Brain microvascular endothelial cell (primary cell): ENCODE measurements at regions not wholly inside any gene's neighbourhood (a gene's known extent, or its start where the extent isn't known, plus 50 kb on each side); places are given as distances from the start of the nearest gene placed in this dataset.

Experiments
- DNase-seq: peaks from one replicate; pipeline ENCODE4 v3.0.0-alpha.2; 2020
- H3K27ac ChIP-seq: fragments of 250-450 bp; sonication (Bioruptor Pico); 2 replicates; pipeline ENCODE4 v1.5.1; 2020; ENCODE audit warnings: mild to moderate bottlenecking, moderate library complexity
- H3K27me3 ChIP-seq: fragments of 250-450 bp; sonication (Bioruptor Pico); replicated peaks from 2 replicates; pipeline ENCODE4 v1.5.1; 2020; ENCODE audit warnings: mild to moderate bottlenecking
- H3K36me3 ChIP-seq: fragments of 250-450 bp; sonication (Bioruptor Pico); replicated peaks from 2 replicates; pipeline ENCODE4 v1.5.1; 2020; ENCODE audit warnings: mild to moderate bottlenecking
- H3K4me3 ChIP-seq: 2 replicates; pipeline ENCODE4 v1.5.1; 2011; ENCODE audit warnings: low read depth, mild to moderate bottlenecking, control low read depth, low read length, moderate library complexity
- CTCF ChIP-seq: IDR thresholded peaks from 2 replicates; pipeline ENCODE4 v1.5.1; 2011; ENCODE audit warnings: low read depth, mild to moderate bottlenecking, moderate library complexity, low read length, control low read depth, inconsistent platforms; ENCODE audit errors: missing control alignments
- in situ Hi-C: cut with HindIII; loops from 2 replicates; pipeline ENCODE4 v1.10.0; 2017; ENCODE audit warnings: low sequenced_read_pairs, low pct_ligation_motif_present

- no peaks in the 10 kb centered on the region for H3K36me3 ChIP-seq
- no peak for DNase-seq
- TF ChIP-seq CTCF = no peak
- in situ Hi-C loops = no loop called here
- H3K4me3 ChIP-seq = no peak overlapping the region
- H3K27me3 ChIP-seq = no peaks in the 10 kb centered on the region
- H3K27ac ChIP-seq = no peak overlapping the region
These were observed 155.4 kb upstream of the CLINT1 start for GRCh38 chr5:158014372-158014771.

GRCh38 chr5:158013939-158014338 lies 155.0 kb upstream of the CLINT1 start:
- no peak overlapping the region for H3K27ac ChIP-seq
- peak; percentile 78 for TF ChIP-seq CTCF
- H3K4me3 ChIP-seq = no peak overlapping the region
- no peaks in the 10 kb centered on the region for H3K36me3 ChIP-seq
- peak; percentile 70 for DNase-seq
- in situ Hi-C loops = no loop called here
- no peaks in the 10 kb centered on the region for H3K27me3 ChIP-seq

GRCh38 chr5:158013303-158013702 lies 154.4 kb upstream of the CLINT1 start:
- H3K27ac ChIP-seq = no peak overlapping the region
- TF ChIP-seq CTCF = no peak
- no peaks in the 10 kb centered on the region for H3K27me3 ChIP-seq
- no peaks in the 10 kb centered on the region for H3K36me3 ChIP-seq
- no peak overlapping the region for H3K4me3 ChIP-seq
- no peak for DNase-seq
- in situ Hi-C loops = no loop called here

GRCh38 chr5:158011422-158011821 lies 152.5 kb upstream of the CLINT1 start:
- H3K27me3 ChIP-seq = no peaks in the 10 kb centered on the region
- H3K36me3 ChIP-seq = no peaks in the 10 kb centered on the region
- TF ChIP-seq CTCF = no peak
- H3K27ac ChIP-seq = no peak overlapping the region
- no peak overlapping the region for H3K4me3 ChIP-seq
- in situ Hi-C loops = no loop called here
- DNase-seq = no peak

DNA sequence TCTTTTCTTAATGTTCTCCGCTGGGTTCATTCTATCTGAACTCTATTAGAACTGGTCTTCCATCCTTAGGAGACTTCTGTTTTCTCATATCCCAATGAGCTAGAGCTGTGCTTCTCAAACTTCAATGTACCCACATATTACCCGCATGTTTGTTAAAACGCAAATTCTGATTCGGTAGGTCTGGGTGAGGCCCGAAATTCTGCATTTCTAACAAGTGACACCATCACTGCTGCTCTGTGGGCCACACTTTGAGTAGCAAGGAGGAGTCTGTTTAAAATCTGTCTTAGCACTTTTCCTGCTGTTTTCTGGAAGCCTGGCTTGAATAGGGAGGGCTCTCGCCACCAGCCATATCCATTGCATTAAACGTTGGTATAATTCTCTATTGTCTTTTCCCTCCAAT lies 151.9 kb upstream of the CLINT1 start:
- Histone ChIP-seq H3K4me3 (no peak overlapping the region), H3K27ac (no peak overlapping the region), H3K27me3 (no peaks in the 10 kb centered on the region), H3K36me3 (no peaks in the 10 kb centered on the region)
- no peak for DNase-seq
- TF ChIP-seq CTCF = no peak
- in situ Hi-C loops = no loop called here

- in situ Hi-C loops = no loop called here
- no peak for TF ChIP-seq CTCF
- Histone ChIP-seq H3K4me3 (no peak overlapping the region), H3K27me3 (no peaks in the 10 kb centered on the region), H3K36me3 (no peaks in the 10 kb centered on the region), H3K27ac (no peak overlapping the region)
- DNase-seq = no peak
These were observed 148.4 kb upstream of the CLINT1 start for GRCh38 chr5:158007336-158007735.
